NCI-H510A (cell line): ENCODE measurements at regions not wholly inside any gene's neighbourhood (a gene's known extent, or its start where the extent isn't known, plus 50 kb on each side); places are given as distances from the start of the nearest gene placed in this dataset.

Experiments used
- DNase-seq: peaks from one replicate; lab custom pipeline; 2025; lab: John Stamatoyannopoulos, UW

- DNase-seq, result no peak
Observed at GRCh38 chr4:110278127-110278526, 79.7 kb upstream of the ELOVL6 start.

- DNase-seq, result no peak
Observed at GRCh38 chr4:110275871-110276270, 77.5 kb upstream of the ELOVL6 start.

DNA sequence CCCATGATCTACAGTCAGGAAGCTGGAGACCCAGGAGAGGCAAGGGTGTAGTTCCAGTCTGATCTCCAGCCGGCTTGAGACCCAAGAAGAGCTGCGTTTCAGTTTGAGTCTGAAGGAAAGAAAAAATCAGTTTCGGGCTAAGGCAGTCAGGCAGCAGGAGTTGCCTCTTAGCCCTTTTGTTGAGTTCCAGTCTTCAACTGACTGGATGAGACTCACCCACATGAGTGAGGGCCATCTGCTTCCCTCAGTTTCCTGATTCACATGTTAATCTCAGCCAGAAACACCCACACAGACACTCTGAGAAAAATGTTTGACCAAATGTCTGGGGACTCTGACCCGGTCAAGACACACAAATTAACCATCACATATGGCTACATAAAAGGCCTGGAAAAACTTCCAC, 73.6 kb upstream of the ELOVL6 start:
- DNase-seq, result no peak

DNA sequence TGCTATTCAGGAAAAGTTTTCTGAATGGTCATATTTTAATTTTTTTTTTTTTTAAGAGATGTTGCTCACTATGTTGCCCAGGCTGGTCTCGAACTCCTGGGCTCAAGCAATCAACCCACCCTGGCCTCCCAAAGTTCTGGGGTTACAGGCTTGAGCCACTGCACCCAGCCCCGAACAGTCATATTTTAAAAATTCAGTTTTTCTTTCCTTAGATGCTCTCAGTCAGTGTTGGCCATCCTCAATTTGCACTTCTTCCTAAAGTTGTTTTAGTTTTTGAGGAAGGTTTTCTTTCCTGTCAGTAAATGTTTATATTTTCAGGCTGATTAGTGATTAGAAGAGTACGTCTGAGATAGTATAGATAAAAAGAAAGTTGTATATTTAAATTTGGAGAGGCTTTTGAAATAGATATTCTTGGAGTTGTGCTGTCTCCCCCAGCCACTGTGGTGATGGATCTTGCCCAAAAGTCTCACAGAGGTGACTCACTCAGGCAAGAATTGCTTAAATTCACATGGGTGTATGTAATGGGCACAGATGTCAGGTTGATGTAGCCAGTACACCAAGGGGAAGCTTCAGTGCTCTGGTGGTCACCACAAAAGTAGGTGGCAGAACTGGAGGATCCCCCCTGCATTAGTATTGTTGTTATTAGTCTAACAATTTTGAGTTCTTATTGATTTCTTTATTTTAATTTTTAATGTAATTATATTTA, 72.2 kb upstream of the ELOVL6 start:
- no peak for DNase-seq

DNA sequence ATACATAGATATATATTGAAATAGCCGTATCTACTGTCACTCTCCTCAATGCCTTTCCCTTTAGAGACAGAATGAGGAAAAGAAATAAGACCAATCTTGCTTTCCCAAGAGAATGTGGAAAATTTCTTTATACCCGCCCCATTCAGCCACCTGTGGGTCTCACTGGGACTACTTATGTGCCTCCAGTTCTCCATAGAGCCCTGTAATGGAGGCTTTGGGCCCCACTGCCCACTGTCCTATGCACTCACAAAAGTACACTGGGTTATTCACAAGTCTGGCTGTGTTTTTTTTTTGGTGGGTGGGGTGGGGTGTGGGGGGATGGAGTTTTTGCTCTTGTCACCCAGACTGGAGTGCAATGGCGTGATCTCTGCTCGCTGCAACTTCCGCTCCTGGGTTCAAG, 70.4 kb upstream of the ELOVL6 start:
- no peak for DNase-seq

DNA sequence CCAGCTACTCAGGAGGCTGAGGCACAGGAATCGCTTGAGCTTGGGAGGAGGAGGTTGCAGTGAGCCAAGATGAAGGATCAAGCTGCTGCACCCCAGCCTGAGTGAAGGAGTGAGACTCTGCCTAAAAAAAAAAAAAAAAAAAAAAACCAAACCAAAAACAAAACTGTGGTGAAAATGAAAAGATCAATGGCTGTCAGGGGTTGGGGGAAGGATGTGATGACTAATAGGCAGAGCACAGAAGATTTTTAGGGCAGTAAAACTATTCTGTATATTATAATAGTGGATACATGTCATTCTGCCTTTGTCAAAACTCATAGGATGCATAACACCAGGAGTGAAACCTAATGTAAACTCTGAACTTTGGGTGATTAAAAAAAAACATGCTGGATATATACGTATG, 69.9 kb upstream of the ELOVL6 start:
- DNase-seq, result no peak

DNA sequence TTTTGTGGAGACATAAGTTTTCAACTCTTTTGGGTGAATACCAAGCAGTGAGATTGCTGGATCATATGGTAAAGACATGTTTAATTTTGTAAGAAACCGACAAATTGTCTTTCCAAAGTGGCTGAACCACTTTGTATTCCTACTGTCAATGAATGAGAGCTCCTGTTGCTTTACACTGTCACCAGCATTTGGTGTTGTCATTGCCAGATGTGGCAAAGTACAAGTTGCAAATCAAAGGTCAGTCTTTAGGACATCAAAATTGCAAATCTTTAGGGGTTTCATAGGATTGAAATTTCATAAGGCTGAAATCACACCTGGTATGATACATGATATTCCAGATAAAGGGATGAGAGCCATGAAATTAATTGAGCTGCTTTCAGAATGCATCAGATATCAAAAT, 67.7 kb upstream of the ELOVL6 start:
- DNase-seq, result no peak

DNA sequence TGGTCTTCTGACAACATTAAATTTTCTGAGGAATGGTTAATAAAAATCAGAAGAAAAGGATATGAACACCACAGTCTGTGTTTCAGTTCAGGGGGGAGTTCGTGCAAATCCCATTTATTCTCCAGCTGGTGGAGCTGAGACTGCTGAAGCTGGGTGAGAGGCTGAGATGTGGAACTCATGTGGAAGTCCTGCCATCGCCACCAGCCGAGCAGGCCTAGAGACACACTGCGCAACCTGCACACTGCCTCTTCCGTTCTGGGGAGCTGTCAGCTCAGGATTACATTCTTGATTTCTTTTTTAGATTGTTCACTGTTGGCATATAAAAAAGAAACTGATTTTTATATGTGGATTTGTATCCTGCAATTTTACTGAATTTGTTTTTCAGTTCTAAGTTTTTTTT, 66.6 kb upstream of the ELOVL6 start:
- no peak for DNase-seq

- no peak for DNase-seq
Observed at GRCh38 chr4:110260299-110260698, 61.9 kb upstream of the ELOVL6 start.

DNA sequence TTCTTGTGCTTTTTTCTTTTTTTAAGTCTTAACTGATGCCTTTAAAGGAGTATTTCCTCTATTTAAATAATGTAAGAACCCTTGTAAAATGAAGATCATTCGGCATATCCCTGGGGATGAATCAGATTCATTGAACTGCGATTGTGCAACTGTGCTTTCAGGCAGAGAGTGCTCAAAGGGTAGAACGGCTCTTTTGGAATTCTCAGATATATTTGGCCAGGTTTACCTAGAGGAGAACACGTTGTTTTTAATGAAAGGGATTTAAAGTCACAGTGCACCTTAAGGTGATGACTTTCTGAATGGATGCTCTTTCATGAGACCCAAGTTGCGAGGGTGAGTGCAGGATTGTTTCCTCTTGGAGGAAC, 51.6 kb upstream of the ELOVL6 start:
- no peak for DNase-seq

- no peak for DNase-seq
Observed at GRCh38 chr4:110248831-110249253, 50.4 kb upstream of the ELOVL6 start.
